ENCODE measurements at regions not wholly inside any gene's neighbourhood (a gene's known extent, or its start where the extent isn't known, plus 50 kb on each side); places are given as distances from the start of the nearest gene placed in this dataset.

DNA sequence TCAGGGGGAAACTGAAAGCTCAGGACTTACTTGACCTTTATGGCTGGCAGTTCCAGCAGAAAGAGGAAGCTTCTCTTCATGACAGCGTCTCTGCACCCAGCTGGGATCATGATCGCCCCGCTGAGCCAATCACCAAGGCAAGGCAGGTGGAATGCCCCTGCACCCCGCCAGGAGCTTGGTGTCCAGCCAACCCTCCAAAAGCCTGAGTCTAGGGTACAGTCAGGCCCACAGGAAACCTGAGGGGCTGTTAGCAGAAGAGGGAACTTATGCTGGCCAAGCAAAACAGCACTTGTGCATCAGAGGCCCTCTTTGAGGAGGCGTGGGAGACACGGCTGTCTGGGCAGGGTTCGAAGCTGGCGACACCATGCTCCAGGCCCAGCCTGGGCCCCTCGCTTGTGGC, 188.3 kb upstream of the GMDS start:
- no peak for DNase-seq (ENCODE audit: low read depth in 2 of 3, low spot score in 2 of 3)

DNA sequence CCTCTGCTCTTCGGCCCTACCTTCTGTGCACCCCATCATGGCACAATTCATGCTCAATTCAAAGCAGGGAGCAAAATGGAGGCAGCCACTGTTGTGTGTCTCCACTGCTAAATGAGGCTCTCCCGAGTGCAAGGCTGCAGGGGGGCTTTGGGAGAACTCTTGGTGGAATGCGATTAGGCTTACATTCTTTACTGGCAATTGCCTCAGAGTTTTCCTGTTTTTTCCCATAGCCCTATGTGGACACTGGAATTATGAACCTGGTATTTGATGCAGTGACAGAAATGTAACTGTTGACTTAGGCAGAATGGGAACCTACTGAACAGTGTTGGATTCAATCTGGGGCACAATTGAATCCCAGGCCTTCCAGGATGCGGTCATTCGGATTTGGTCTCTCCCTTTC, 187.9 kb upstream of the GMDS start:
- no peak for DNase-seq (ENCODE audit: low read depth in 2 of 3, low spot score in 2 of 3)

DNA sequence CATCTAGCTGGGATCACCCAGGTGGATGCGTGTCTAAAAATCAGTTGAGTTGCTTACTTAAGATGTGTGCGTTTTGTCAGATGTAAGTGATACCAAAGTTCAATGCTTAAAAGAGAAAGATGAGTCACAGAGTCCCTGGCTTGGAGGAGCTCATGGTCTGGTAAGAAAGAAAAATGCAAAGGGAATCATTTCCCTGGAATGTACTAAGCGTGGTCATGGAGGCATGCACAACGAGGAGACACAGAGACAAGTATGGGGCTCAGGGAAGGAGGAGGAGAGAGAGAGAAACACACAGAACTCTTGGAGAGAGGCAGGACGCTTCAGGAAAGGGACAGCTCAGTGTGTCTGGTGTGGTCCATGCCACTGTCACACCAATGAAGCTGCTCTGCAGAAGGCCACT, 186.9 kb upstream of the GMDS start:
- DNase-seq (ENCODE audit: low read depth in 2 of 3, low spot score in 2 of 3) = no peak

DNA sequence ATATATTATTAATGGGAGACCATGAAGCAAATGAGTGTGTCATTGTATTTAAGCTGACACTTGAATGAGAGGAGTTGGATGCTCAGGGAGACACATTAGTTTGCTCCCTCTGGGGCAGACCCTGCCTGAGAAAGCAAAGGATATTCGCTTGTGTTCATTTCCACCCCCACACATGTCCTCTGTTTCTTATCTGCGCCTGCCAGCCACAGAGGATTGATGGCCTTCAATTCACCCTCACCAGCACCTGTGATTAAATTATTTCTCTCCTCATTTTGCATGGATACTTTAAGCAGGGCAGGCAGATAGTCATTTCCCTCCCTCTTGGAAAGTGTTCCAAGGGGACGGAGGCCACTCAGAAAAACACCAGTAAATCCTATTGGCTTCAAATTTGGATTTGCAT, 185.2 kb upstream of the GMDS start:
- DNase-seq (ENCODE audit: low read depth in 2 of 3, low spot score in 2 of 3) = no peak

DNA sequence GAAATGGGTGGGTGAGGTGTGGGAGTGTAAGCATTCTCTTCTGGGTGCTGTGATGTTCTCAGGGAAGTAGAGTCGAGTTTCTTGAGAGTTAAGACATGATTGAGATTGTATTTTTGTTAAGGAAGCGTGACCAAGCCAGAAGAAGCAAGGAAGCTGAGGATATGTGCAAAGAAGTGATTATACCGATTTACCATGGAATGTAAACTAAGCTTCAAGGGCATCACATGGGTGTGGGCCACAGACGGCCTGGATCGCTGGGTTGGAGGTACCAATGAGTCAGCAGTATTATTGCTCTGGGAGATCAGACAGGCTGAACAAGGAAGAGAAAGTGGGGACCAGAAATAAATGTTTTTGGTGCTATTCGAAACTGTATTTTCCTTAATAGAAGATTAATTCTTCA, 184.1 kb upstream of the GMDS start:
- no peak for DNase-seq (ENCODE audit: low read depth in 2 of 3, low spot score in 2 of 3)

DNA sequence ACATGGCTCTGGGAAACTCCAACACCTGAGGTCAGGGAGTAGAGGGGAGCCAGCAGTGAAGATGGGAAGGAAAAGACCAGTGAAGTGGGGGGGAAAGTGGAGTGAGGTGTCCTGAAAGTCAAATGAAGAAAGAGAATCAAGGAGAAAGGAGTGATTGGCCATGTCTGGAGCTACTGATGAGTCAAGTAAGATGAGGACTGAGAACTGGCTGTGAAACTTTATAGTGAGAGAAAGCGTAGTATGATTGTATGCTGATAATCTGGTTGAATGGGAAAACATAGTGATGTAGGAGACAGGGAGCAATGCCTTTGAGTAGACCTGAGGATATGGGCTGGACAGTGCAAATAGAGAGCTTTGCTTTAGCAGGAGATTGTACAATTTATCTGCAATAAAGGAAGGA, 183.6 kb upstream of the GMDS start:
- no peak for DNase-seq (ENCODE audit: low read depth in 2 of 3, low spot score in 2 of 3)

DNA sequence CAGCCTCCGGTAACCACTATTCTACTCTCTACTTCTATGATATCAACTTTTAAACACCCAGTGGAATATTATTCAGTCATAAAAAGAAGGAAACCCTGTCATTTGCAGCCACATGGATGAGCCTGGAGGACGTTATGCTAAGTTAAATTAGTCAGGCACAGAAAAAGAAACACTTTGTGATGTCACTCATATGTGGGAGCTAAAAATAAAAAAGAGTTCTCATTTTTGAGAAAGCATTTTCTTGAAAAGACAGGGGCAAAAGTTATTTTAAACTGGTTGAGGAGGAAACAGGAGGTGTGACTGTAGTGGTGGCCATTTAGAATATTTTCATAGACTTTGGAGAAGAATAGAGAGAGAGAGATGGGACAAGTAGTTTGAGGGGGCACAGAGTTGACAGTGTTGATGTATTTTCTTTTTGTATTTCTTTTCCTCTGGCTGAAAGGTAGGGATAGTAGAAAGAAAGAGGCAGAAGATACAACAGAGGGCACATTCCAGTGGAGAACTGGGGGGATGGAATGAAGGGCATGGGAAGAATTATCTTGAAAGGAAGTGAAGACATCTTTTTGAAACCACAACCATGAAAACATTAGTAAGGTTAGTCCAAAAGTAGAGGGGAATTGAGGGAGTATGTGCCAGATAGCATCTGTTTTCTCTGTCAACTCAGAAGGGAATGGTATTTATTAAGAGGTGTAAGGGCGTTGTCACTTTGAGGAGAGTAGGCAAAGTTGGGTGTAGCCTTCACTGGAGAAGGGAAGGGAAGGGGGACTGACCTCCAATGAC, 181.3 kb upstream of the GMDS start:
- no peak for DNase-seq (ENCODE audit: low read depth in 2 of 3, low spot score in 2 of 3)

DNA sequence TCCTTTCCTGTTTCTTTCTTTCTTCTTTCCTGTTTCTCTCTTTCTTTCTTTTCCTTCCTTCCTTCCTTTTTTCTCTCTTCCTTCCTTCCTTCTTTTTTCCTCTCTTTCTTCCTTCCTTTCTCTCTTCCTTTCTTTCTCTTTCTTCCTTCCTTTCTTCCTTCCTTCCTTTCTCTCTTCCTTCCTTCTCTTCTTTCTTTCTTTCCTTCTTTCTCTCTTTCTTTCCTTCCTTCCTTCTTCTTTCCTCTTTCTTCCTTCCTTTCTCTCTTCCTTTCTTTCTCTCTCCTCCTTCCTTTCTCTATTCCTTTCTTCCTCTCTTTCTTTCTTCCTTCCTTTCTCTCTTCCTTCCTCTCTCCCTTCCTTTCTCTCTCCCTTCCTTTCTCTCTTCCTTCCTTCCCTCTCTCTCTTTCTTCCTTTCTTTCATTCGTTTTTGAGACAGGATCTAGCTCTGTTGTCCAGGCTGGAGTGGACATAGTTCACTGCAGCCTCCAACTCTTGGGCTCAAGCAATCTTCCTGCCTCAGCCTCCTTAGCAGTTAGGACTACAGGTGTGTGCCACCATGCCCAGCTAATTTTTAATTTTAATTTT, 170.8 kb upstream of the GMDS start:
- DNase-seq (ENCODE audit: low read depth in 2 of 3, low spot score in 2 of 3) = no peak

DNA sequence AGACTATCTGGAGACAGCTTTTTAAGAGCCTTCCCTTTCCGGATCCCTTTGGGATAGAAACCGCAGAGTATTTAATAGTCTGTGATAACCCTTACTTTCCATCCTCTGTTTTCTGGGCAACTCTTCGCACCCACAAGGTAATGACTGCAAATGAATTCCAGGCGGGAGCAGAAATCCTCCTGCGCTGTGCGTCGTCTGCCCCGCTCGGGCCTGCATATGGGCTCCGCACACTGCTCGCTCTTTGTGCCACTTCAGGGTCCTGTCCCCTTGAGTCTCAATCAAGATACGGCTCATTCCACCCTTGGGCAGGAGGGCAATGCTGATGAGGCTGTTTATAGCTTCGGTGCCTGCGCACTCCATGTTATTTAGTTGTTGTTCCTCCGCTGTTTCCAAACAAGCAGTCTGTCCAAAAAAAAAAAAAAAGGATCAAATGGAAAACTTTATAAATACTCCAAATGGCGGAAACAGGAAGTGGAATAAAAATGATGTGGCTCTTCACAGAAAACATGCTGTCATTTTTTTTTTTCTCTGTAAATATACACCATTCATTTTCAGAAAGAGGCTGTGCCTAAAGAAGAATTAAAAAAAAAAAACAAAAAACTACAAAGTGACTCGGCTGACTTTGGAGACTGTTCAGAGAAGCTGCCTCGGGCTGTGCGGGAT, 169.6 kb upstream of the GMDS start:
- DNase-seq (ENCODE audit: low read depth in 2 of 3, low spot score in 2 of 3) = no peak

DNA sequence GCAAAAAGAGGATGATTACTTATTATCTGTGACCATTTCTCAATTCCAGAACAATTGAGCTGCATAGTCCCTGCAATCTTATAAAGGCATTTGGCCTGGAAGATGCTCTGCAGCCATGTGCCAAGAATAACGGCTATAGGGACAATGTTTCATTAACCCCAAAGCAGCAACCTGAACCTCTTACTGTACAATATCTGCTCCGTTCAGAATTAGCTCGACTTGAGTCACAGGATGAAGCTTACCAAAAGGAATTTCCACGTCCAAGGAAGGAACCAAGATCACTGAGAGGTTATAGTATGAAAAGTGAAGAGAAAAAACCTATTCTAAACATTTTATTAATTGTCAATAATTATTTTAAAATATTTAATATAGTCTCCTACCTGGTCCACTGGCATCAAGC, 167.3 kb upstream of the GMDS start:
- no peak for DNase-seq (ENCODE audit: low read depth in 2 of 3, low spot score in 2 of 3)

DNA sequence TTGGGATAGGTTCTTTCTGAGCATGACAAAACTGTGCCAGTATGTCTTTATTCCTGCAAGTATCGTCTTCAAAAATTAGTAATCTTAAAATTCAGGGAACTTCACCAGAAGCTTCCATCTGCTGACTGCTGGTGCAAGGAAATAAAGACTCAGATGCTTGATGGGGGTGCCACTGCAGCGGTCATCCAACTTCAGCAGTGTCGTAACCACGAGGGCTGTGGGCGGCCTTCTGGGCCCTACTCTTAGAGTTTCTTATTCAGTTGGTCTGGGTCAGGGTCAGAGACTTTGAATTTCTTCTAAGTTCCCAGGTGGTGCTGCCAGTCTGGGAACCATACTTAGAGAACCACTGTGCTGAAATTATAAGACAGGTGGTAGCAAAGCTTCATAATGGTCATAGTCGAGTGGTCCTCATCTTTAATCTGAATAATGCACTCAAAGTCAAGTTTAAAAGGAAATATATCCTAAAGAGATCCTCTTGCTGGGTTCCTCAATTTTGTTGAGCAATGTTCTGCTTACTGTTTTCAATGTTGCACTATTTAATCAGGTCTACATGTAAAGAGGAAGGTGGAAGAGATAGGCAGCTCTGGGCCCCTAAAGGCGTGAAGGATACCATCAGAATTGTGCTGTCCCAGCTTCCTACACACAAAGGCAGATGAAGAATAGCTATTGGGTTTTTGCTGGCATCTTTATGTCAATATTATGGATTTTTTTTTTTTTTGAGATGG, 165.4 kb upstream of the GMDS start:
- no peak for DNase-seq (ENCODE audit: low read depth in 2 of 3, low spot score in 2 of 3)

DNA sequence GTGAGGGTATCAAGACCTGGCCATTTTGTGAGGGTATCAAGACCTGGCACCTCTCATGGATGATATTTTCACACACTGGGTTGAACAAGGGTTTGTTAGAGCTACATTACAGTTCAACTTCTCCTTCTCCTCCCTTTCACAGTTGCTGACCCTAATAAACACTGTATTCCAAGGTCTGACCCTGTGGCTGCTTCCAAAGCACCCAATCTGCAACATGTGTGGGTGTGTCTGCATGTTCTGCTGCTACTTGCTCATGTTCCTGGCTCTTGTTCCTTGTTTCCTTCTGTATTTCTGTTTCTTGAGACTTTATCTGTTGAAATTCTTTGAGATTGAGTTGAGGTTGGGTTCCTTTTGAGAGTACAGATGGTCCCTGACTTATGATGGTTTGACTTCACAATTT, 162.1 kb upstream of the GMDS start:
- DNase-seq (ENCODE audit: low read depth in 2 of 3, low spot score in 2 of 3) = no peak

DNA sequence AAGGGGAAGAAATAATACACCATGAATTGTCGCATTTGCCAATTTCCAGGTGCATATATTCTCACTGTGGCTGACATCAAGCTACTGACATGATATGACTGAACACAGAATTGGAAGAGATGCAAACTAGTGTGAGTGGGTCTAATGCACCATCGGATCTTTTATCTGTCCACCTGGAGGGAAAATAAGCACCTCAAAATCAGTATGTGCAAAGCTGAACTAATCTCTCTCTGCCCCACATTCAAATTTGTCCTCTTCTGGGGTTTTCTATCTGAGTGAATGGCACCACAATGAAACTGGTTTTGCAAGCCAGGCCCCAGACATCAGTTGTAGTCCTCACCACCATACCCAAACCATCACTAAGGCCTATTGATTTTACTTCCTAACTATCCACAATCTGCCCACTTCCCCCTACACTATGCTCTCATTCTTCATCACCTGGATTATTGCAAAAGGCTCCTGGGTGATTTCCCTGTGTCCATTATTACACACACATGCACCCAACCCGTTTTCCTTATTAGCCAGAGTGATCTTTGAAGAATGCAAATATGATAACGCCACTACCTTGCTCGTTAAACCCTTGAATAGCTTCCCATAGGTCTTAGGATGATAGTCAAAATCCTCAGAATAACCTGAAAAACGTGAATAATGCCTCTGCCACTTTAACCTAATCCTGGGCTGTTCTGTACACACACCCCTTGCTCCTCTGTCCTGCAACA, 159.0 kb upstream of the GMDS start:
- DNase-seq (ENCODE audit: low read depth in 2 of 3, low spot score in 2 of 3) = no peak

DNA sequence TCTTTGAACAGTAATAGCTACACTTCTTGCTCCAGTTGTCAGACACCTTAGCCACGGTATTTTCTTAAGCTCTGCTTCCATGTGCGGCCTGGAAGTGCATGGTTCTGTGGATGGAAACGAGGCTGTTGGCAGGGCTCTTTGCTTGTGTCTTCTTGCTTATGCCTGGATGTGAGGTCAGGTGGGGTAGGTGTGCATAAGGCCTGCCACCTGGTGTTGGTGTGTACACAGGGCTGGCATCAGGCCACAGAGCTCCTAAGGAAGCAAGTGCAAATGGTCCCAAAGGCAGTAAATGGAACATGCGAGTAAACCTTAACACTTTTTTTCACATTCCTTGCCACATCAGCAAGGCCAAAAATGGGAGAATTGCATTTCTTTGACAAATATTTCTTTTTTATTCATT, 158.1 kb upstream of the GMDS start:
- DNase-seq (ENCODE audit: low read depth in 2 of 3, low spot score in 2 of 3) = no peak

DNA sequence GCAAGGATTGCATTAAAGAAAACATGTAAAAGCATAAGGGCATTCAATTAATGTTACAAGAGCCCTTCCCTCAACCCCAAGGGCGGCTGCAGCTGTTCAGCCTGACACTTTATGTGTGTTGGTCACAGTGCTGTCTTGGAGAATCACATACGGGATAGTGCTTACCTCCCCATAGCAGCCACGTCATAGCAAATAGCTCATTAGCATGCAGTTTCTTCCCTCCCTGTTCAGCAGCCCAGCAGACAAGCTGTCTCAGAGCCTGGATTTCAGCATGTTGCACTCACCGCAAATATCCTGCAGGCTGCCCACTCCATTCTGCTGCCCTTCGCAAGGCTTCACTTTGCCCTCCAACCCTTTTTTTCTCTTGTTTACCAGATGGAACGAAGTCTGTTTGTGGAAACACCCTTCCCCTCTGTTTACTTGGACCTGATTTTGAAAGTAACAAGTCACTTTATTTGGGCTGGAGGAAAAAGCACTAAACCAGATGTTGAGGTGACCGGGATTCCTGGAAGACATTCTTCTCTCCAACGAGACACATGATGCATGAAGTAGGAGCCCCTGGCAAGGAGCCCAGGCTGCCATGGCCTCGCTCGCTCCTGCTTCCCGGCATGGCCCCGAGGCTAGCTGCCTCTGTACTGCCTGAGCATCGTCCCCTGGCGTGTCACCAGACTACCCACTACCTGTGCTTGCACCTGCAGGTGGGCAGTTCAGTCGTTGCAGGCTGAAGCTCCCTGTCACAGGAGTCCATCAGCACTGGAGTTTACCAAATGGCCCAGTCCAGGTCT, 151.6 kb upstream of the GMDS start:
- no peak for DNase-seq (ENCODE audit: low read depth in 2 of 3, low spot score in 2 of 3)

DNA sequence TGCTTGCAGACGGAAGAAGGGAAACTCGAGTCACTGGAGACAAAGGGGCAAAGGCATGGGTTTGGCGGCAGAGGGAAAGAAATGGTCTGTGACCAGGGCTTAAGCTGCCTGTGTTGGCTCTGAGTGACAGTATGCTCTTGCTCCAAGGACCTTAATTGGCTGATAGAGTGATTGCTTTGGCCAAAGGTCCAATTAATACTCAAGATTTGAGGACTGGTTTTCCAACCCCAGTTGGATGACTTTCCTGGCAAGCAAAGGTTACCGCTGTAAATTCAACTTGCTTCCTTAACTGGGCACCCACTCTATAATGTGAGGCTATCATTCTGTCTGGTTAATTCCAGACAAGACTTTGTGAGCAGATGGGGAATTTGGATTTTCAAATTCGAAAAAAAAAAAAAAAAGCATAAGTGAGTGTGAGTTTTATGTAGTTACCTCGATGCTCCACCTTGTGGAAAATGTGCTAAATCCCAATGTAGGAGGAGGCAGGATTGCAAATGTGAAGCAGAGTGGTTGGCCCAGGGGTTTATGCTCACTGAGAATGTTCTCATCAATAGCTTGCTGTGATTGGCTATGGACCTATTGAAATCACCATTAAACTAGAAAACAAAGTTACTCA, 150.7 kb upstream of the GMDS start:
- no peak for DNase-seq (ENCODE audit: low read depth in 2 of 3, low spot score in 2 of 3)

DNA sequence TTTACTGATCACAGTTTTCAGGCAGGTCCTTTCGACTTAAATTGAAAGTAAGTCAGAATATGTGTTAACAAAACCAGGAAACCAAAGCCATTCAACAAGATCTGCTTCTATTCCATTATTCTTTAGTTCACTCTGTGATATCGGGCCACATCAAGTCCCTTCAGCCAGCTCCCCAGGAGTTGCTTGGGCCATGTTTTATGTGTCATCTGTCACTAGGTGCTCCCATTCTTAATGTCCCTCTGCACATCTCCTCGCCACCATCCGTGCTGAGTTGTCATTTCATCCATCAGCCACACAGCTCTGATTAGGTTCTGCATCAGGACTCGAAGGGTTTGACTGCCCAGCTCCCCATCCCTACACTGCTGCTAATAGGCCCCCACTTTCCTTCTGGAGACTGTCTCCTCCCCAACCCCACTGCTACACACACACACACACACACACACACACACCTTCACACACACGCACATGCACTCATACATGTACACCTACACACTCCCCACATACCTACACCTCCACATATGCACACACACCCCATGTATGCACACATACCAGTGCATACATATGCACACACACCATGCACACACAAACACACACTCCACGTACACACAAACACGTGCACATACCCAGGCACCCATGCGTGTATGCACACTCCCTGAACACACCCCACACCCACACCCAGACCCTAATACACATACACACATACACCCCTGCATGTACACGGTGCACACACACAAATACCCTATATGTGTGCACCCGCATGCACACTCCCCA, 143.3 kb upstream of the GMDS start:
- DNase-seq (ENCODE audit: low read depth in 2 of 3, low spot score in 2 of 3) = no peak

DNA sequence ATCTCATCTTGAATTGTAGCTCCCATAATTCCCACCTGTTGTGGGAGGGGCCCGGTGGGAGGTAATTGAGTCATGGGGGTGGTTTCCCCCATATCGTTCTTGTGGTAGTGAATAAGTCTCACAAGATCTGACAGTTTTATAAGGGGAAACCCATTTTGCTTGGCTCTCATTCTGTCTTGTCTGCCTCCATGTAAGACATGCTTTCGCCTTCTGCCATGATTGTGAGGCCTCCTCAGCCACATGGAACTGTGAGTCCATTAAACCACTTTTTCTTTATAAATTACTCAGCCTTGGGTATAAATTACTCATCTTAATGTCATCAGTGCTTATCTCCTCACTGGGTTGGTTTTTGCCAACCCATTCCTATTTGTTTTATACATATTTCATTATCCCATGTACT, 142.0 kb upstream of the GMDS start:
- DNase-seq (ENCODE audit: low read depth in 2 of 3, low spot score in 2 of 3) = no peak

DNA sequence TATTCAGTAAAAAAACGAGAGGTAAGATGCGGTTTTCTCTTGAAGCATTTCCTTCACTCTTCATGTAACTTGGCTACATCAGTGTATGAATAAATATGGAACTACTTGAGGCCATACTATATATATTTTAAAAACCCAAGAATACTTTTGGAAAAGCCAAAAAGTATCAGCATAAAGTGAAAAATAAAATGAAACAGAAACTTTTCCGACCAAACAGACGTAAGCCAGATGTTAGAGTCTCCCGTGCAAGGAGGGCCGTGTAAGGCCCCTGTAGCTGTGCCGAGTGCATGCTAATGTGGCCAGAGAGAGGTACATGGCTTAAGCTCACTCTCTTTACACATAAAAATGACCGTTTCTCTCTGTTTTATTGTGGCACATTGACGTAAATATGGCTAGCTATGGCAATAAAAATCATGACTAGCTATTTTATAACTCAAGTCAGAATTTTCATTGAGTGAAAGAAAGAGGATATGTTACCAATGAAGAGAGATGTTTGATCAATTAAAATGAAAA, 140.1 kb upstream of the GMDS start:
- DNase-seq (ENCODE audit: low read depth in 2 of 3, low spot score in 2 of 3) = no peak

Data from activated CD8-positive, alpha-beta memory T cell treated with anti-CD3 and anti-CD28 coated beads for 48 hours (primary cell).